ENCODE measurements at regions not wholly inside any gene's neighbourhood (a gene's known extent, or its start where the extent isn't known, plus 50 kb on each side); places are given as distances from the start of the nearest gene placed in this dataset.

GRCh38 chr5:18961234-18961633 is 1026.8 kb downstream of the CDH18 start:
- Histone ChIP-seq H3K4me3 (ENCODE audit: low read length) (no peak overlapping the region), H3K9ac (ENCODE audit: extremely low read depth, low read length, poor library complexity, severe bottlenecking) (no peak overlapping the region), H3K27ac (ENCODE audit: low read depth, low read length) (no peak overlapping the region), H3K36me3 (ENCODE audit: control insufficient read depth, insufficient read depth, low read length) (no peaks in the 10 kb centered on the region), H3K9me3 (ENCODE audit: control insufficient read depth, low read length) (no peaks in the 10 kb centered on the region), H3K27me3 (ENCODE audit: control insufficient read depth, insufficient read depth, low read length, poor library complexity, severe bottlenecking) (no peaks in the 10 kb centered on the region), H3K4me1 (ENCODE audit: control insufficient read depth, insufficient read depth, low read length) (no peaks in the 10 kb centered on the region)
- Mint-ChIP-seq H3K9me3 (no peaks in the 10 kb centered on the region), H3K4me1 (no peaks in the 10 kb centered on the region), H3K36me3 (ENCODE audit: low read depth) (no peaks in the 10 kb centered on the region), H3K27ac (no peak overlapping the region), H3K4me3 (no peak overlapping the region), H3K27me3 (ENCODE audit: insufficient read depth) (no peaks in the 10 kb centered on the region)
- TF ChIP-seq CTCF (conservative IDR thresholded peaks at IDR 0.05): no peak
- 89 to 90% methylated on average over 2 to 3 of the region's 3 CpGs for WGBS, 2 experiments (ENCODE audit: insufficient coverage in 1 of 2, insufficient read length in 1 of 2)
- no peak for DNase-seq

- Histone ChIP-seq H3K27ac (ENCODE audit: low read depth, low read length) (no peak overlapping the region), H3K9me3 (ENCODE audit: control insufficient read depth, low read length) (no peaks in the 10 kb centered on the region), H3K4me1 (ENCODE audit: control insufficient read depth, insufficient read depth, low read length) (no peaks in the 10 kb centered on the region), H3K9ac (ENCODE audit: extremely low read depth, low read length, poor library complexity, severe bottlenecking) (no peak overlapping the region), H3K27me3 (ENCODE audit: control insufficient read depth, insufficient read depth, low read length, poor library complexity, severe bottlenecking) (no peaks in the 10 kb centered on the region), H3K4me3 (ENCODE audit: low read length) (no peak overlapping the region), H3K36me3 (ENCODE audit: control insufficient read depth, insufficient read depth, low read length) (no peaks in the 10 kb centered on the region)
- 86 to 100% methylated on average over 3 of the region's 3 CpGs for WGBS, 2 experiments (ENCODE audit: insufficient coverage in 1 of 2, insufficient read length in 1 of 2)
- Mint-ChIP-seq H3K27me3 (ENCODE audit: insufficient read depth) (no peaks in the 10 kb centered on the region), H3K4me1 (no peaks in the 10 kb centered on the region), H3K27ac (no peak overlapping the region), H3K36me3 (ENCODE audit: low read depth) (no peaks in the 10 kb centered on the region), H3K9me3 (no peaks in the 10 kb centered on the region), H3K4me3 (no peak overlapping the region)
- no peak for DNase-seq
- no peak for TF ChIP-seq CTCF (conservative IDR thresholded peaks at IDR 0.05)
Measured at GRCh38 chr5:18965893-18966292, 1022.1 kb downstream of the CDH18 start.

- H3K36me3 Mint-ChIP-seq (ENCODE audit: low read depth): no peaks in the 10 kb centered on the region
- H3K4me1 Mint-ChIP-seq: no peaks in the 10 kb centered on the region
- no peak overlapping the region for H3K9ac ChIP-seq (ENCODE audit: extremely low read depth, low read length, poor library complexity, severe bottlenecking)
- no peak overlapping the region for H3K27ac Mint-ChIP-seq
- no peak for DNase-seq
- no peaks in the 10 kb centered on the region for H3K9me3 ChIP-seq (ENCODE audit: control insufficient read depth, low read length)
- H3K4me3 Mint-ChIP-seq: no peak overlapping the region
- no peaks in the 10 kb centered on the region for H3K36me3 ChIP-seq (ENCODE audit: control insufficient read depth, insufficient read depth, low read length)
- H3K4me1 ChIP-seq (ENCODE audit: control insufficient read depth, insufficient read depth, low read length): no peaks in the 10 kb centered on the region
- no CpG with 5 or more reads among the region's 1 CpG for WGBS, 2 experiments (ENCODE audit: insufficient coverage in 1 of 2, insufficient read length in 1 of 2)
- H3K27me3 Mint-ChIP-seq (ENCODE audit: insufficient read depth): no peaks in the 10 kb centered on the region
- no peak overlapping the region for H3K4me3 ChIP-seq (ENCODE audit: low read length)
- TF ChIP-seq CTCF (conservative IDR thresholded peaks at IDR 0.05): no peak
- H3K27me3 ChIP-seq (ENCODE audit: control insufficient read depth, insufficient read depth, low read length, poor library complexity, severe bottlenecking): no peaks in the 10 kb centered on the region
- H3K27ac ChIP-seq (ENCODE audit: low read depth, low read length): no peak overlapping the region
- H3K9me3 Mint-ChIP-seq: no peaks in the 10 kb centered on the region
Measured at GRCh38 chr5:18967637-18968036, 1020.4 kb downstream of the CDH18 start.

All from endodermal cell (in vitro differentiated cells).